HEK293 (cell line): ENCODE measurements at regions not wholly inside any gene's neighbourhood (a gene's known extent, or its start where the extent isn't known, plus 50 kb on each side); places are given as distances from the start of the nearest gene placed in this dataset.

ENCODE experiments used
- CTCF ChIP-seq: fragments of 450-650 bp; formaldehyde crosslinking; IDR thresholded peaks from 2 replicates; pipeline ENCODE4 v1.5.1; 2016; ENCODE audit warnings: missing biosample characterization, missing genetic modification characterization
- KLF16 ChIP-seq: fragments of 450-650 bp; formaldehyde crosslinking; IDR thresholded peaks from 2 replicates; pipeline ENCODE4 v1.5.1; 2017; ENCODE audit warnings: missing biosample characterization, missing genetic modification characterization
- ZNF121 ChIP-seq: fragments of 450-650 bp; formaldehyde crosslinking; IDR thresholded peaks from 2 replicates; pipeline ENCODE4 v1.5.1; 2016; ENCODE audit warnings: missing biosample characterization, missing genetic modification characterization
- ZNF274 ChIP-seq, 2 experiments: fragments of 200-500 bp in 1 of 2; fragments of 450-650 bp in 1 of 2; sonication (Bioruptor generic) in 1 of 2; formaldehyde crosslinking in 1 of 2; IDR thresholded peaks; 2 replicates each; pipeline versions ENCODE4 v1.5.1 to v1.6.1; 2014 to 2016; ENCODE audit warnings: borderline replicate concordance in 1 of 2, inconsistent platforms in 1 of 2, low read length in 1 of 2, missing biosample characterization in 1 of 2, missing genetic modification characterization in 1 of 2
- ZNF404 ChIP-seq: fragments of 450-650 bp; formaldehyde crosslinking; IDR thresholded peaks from 2 replicates; pipeline ENCODE4 v1.5.1; 2017; ENCODE audit warnings: missing biosample characterization, missing genetic modification characterization
- ZNF596 ChIP-seq: fragments of 450-650 bp; IDR thresholded peaks from 2 replicates; pipeline ENCODE4 v1.5.0; 2018; ENCODE audit warnings: missing biosample characterization, mild to moderate bottlenecking, missing genetic modification characterization, moderate library complexity
- ZNF623 ChIP-seq: fragments of 450-650 bp; formaldehyde crosslinking; IDR thresholded peaks from 2 replicates; pipeline ENCODE4 v1.5.1; 2016; ENCODE audit warnings: missing biosample characterization, missing genetic modification characterization

- TF ChIP-seq ZNF274 (IDR thresholded peaks at IDR 0.05; ENCODE audit: low read length): no peak
- no peak for TF ChIP-seq ZNF274 (tag by site-specific recombination; IDR thresholded peaks at IDR 0.05; ENCODE audit: borderline replicate concordance)
- no peak for TF ChIP-seq KLF16 (tag by site-specific recombination)
- no peak for TF ChIP-seq CTCF (tag by site-specific recombination)
- TF ChIP-seq ZNF596 (tag by site-specific recombination): no peak
- no peak for TF ChIP-seq ZNF121 (tag by site-specific recombination)
- TF ChIP-seq ZNF623 (tag by site-specific recombination): no peak
- no peak for TF ChIP-seq ZNF404
Measured at GRCh38 chr4:132694775-132695174, 454.3 kb upstream of the PCDH10 start.
